ENCODE measurements at regions not wholly inside any gene's neighbourhood (a gene's known extent, or its start where the extent isn't known, plus 50 kb on each side); places are given as distances from the start of the nearest gene placed in this dataset.

DNA sequence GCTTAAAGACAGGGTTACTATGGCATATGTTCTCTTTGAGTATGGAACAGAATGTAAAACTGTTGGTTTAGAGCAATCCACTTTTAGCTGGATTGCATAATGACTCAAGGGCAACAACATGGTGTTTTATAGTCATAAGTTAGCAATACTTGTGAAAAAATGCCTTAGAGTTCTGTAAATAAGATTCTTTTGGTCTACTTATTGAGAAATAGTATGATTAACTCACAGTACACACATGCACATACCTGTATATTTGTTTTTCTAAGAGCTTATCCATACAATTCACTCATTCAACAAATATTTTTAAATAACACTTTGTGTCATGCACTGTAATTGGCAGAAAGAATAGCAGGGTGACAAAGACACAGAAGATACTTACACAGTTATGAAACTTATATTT, 1415.5 kb downstream of the PCDH7 start:
- H3K9me2 ChIP-seq (replicated peaks; ENCODE audit: insufficient read depth): no peaks in the 10 kb centered on the region

DNA sequence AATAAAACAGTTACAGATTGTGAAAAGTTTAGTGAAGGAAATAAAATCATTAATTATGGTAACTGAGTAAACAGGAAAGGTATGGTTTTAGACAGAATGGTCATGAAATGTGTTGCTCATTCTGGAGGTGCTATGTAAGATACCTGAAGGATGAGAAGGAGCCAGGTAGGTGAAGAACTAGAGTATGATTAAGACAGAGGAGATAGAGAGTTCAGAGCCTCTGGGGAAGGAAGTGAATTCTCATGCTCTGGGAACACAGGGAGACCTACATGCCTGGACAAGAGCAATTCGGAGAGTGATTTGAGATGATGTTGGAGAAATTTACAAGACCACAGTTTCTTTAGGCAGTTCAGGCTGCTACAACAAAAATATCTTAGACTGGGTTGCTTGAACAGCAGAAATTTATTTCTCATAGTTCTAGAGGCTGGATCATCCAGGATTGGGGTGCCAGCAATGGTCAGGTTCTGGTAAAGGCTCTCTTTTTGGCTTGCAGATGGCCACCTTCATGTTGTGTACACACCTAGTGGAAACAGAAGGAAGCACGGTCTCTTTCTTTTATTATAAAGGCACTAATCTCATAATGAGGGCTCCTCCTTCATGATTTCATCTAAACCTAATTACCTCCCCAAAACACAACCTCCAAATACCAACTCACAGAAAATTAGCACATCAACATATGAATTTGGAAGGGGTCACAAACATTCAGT, 1416.1 kb downstream of the PCDH7 start:
- no peak for TF ChIP-seq EZH2 (IDR thresholded peaks at IDR 0.05; ENCODE audit: borderline replicate concordance)
- TF ChIP-seq, protein P1, sequence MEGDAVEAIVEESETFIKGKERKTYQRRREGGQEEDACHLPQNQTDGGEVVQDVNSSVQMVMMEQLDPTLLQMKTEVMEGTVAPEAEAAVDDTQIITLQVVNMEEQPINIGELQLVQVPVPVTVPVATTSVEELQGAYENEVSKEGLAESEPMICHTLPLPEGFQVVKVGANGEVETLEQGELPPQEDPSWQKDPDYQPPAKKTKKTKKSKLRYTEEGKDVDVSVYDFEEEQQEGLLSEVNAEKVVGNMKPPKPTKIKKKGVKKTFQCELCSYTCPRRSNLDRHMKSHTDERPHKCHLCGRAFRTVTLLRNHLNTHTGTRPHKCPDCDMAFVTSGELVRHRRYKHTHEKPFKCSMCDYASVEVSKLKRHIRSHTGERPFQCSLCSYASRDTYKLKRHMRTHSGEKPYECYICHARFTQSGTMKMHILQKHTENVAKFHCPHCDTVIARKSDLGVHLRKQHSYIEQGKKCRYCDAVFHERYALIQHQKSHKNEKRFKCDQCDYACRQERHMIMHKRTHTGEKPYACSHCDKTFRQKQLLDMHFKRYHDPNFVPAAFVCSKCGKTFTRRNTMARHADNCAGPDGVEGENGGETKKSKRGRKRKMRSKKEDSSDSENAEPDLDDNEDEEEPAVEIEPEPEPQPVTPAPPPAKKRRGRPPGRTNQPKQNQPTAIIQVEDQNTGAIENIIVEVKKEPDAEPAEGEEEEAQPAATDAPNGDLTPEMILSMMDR (IDR thresholded peaks at IDR 0.05; ENCODE audit: poor library complexity): no peak
- no peak for TF ChIP-seq EZH2phosphoT487 (IDR thresholded peaks at IDR 0.05; ENCODE audit: low read depth, severe bottlenecking, unreplicated experiment)
- Histone ChIP-seq H3K27me3 (no peaks in the 10 kb centered on the region), H3K36me3 (replicated peaks; ENCODE audit: insufficient read depth, low read depth) (no peaks in the 10 kb centered on the region), H4K20me1 (ENCODE audit: insufficient read depth, poor library complexity, severe bottlenecking) (no peaks in the 10 kb centered on the region), H3K9me3 (ENCODE audit: low read depth) (no peaks in the 10 kb centered on the region), H3K9me2 (replicated peaks; ENCODE audit: insufficient read depth) (no peaks in the 10 kb centered on the region), H2AFZ (no peak overlapping the region), H3K4me1 (ENCODE audit: insufficient read depth) (no peaks in the 10 kb centered on the region), H3K79me2 (no peaks in the 10 kb centered on the region), H3K27ac (no peak overlapping the region), H3K4me2 (no peak overlapping the region), H3K4me3 (no peak overlapping the region)
- 98% methylated on average over 2 of the region's 2 CpGs for WGBS (ENCODE audit: low lambda C conversion rate, missing lambda C conversion rate)
- DNase-seq (ENCODE audit: low spot score): no peak

More for the DNA sequence above, 1415.5 kb downstream of the PCDH7 start:
- TF ChIP-seq EZH2 (IDR thresholded peaks at IDR 0.05; ENCODE audit: borderline replicate concordance) (no peak), EZH2phosphoT487 (IDR thresholded peaks at IDR 0.05; ENCODE audit: low read depth, severe bottlenecking, unreplicated experiment) (no peak)
- TF ChIP-seq, protein P1 (IDR thresholded peaks at IDR 0.05; ENCODE audit: poor library complexity): no peak
- Histone ChIP-seq H3K4me2 (no peak overlapping the region), H3K27me3 (no peaks in the 10 kb centered on the region), H2AFZ (no peak overlapping the region), H3K9me3 (ENCODE audit: low read depth) (no peaks in the 10 kb centered on the region), H3K4me1 (ENCODE audit: insufficient read depth) (no peaks in the 10 kb centered on the region), H3K79me2 (no peaks in the 10 kb centered on the region), H3K4me3 (no peak overlapping the region), H3K27ac (no peak overlapping the region), H4K20me1 (ENCODE audit: insufficient read depth, poor library complexity, severe bottlenecking) (no peaks in the 10 kb centered on the region), H3K36me3 (replicated peaks; ENCODE audit: insufficient read depth, low read depth) (no peaks in the 10 kb centered on the region)
- DNase-seq (ENCODE audit: low spot score): no peak

DNA sequence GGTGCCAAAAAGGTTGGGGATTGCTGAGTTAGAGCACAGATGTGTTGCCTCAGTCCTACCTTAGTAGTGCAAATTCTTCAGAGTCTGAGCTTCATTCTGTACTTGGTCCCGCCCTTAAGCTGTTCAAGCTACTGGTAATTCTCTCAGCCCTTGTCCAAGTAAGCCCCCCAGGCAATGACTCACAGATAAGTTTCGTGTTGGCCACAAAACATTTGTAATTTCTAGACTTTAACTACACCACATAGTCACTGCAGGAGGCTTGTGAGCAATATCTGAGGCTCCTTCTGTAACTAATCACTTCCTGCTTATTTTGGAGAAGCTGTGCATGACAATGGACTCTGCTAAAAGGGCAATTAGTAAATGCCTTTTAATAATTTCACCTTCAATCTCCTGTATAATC, 1420.5 kb downstream of the PCDH7 start:
- Histone ChIP-seq H4K20me1 (ENCODE audit: insufficient read depth, poor library complexity, severe bottlenecking) (no peaks in the 10 kb centered on the region), H3K79me2 (no peaks in the 10 kb centered on the region), H2AFZ (no peak overlapping the region), H3K27me3 (no peaks in the 10 kb centered on the region), H3K9me2 (replicated peaks; ENCODE audit: insufficient read depth) (no peaks in the 10 kb centered on the region), H3K36me3 (replicated peaks; ENCODE audit: insufficient read depth, low read depth) (no peaks in the 10 kb centered on the region), H3K9me3 (ENCODE audit: low read depth) (no peaks in the 10 kb centered on the region), H3K27ac (no peak overlapping the region), H3K4me1 (ENCODE audit: insufficient read depth) (no peaks in the 10 kb centered on the region), H3K4me3 (no peak overlapping the region), H3K4me2 (no peak overlapping the region)
- peak; percentile 19 for DNase-seq (ENCODE audit: low spot score)
- 38% methylated on average over 2 of the region's 2 CpGs for WGBS (ENCODE audit: low lambda C conversion rate, missing lambda C conversion rate)
- TF ChIP-seq EZH2phosphoT487 (IDR thresholded peaks at IDR 0.05; ENCODE audit: low read depth, severe bottlenecking, unreplicated experiment) (no peak), EZH2 (IDR thresholded peaks at IDR 0.05; ENCODE audit: borderline replicate concordance) (no peak)
- TF ChIP-seq, protein P1 (IDR thresholded peaks at IDR 0.05; ENCODE audit: poor library complexity): no peak
